Fibroblast of the aortic adventitia (primary cell): ENCODE measurements at regions not wholly inside any gene's neighbourhood (a gene's known extent, or its start where the extent isn't known, plus 50 kb on each side); places are given as distances from the start of the nearest gene placed in this dataset.
A peak's percentile ranks its signal among the peaks of the same experiment; 100 is the strongest.

ENCODE experiments used
- DNase-seq: peaks from one replicate; pipeline ENCODE4 v3.0.0-alpha.2; 2010; ENCODE audit warnings: low read depth
- H3K4me3 ChIP-seq: 2 replicates; pipeline ENCODE4 v1.5.1; 2011; ENCODE audit warnings: low read depth, mild to moderate bottlenecking, control low read depth, low read length, moderate library complexity
- CTCF ChIP-seq: IDR thresholded peaks from 2 replicates; pipeline ENCODE4 v1.5.1; 2011; ENCODE audit warnings: mild to moderate bottlenecking, low read length, control low read depth, inconsistent platforms; ENCODE audit not compliant: insufficient read depth

- DNase-seq: no peak
- H3K4me3 ChIP-seq: no peak overlapping the region
- TF ChIP-seq CTCF: no peak
These were observed 119.6 kb downstream of the MTX2 start for GRCh38 chr2:176388861-176389260.

GRCh38 chr2:176390276-176391147, 121.3 kb downstream of the MTX2 start:
- DNase-seq: peak; percentile 12
- H3K4me3 ChIP-seq: no peak overlapping the region
- no peak for TF ChIP-seq CTCF

GRCh38 chr2:176391148-176391419, 121.8 kb downstream of the MTX2 start:
- no peak for TF ChIP-seq CTCF
- DNase-seq: no peak
- no peak overlapping the region for H3K4me3 ChIP-seq

GRCh38 chr2:176392249-176392648, 123.0 kb downstream of the MTX2 start:
- no peak overlapping the region for H3K4me3 ChIP-seq
- no peak for TF ChIP-seq CTCF
- peak; percentile 28 for DNase-seq

GRCh38 chr2:176392744-176393414, 123.6 kb downstream of the MTX2 start:
- H3K4me3 ChIP-seq: no peak overlapping the region
- DNase-seq: no peak
- TF ChIP-seq CTCF: no peak

- no peak for DNase-seq
These were observed 126.1 kb downstream of the MTX2 start for GRCh38 chr2:176395273-176395854.

More at GRCh38 chr2:176395273-176395854, 126.1 kb downstream of the MTX2 start:
- no peak for TF ChIP-seq CTCF
- H3K4me3 ChIP-seq: no peak overlapping the region
